Fibroblast of lung (primary cell): ENCODE measurements at regions not wholly inside any gene's neighbourhood (a gene's known extent, or its start where the extent isn't known, plus 50 kb on each side); places are given as distances from the start of the nearest gene placed in this dataset.

ENCODE experiments used
- DNase-seq, 2 donors: peaks; one replicate each; pipeline versions ENCODE4 v3.0.0 to v3.0.0-alpha.2; 2010; ENCODE audit warnings: low read depth in 2 of 2
- H2AFZ ChIP-seq: 2 replicates; pipeline ENCODE4 v1.5.1; 2012; ENCODE audit warnings: low read length, control low read depth, inconsistent platforms
- H3K27ac ChIP-seq: 2 replicates; pipeline ENCODE4 v1.5.1; 2011; ENCODE audit warnings: low read length, control low read depth; ENCODE audit not compliant: insufficient read depth
- H3K27me3 ChIP-seq: 2 replicates; pipeline ENCODE4 v1.5.1; 2011; ENCODE audit warnings: mild to moderate bottlenecking, low read length; ENCODE audit not compliant: control insufficient read depth, insufficient read depth
- H3K36me3 ChIP-seq: 2 replicates; pipeline ENCODE4 v1.5.1; 2011; ENCODE audit warnings: low read length; ENCODE audit not compliant: control insufficient read depth, insufficient read depth
- H3K4me1 ChIP-seq: 2 replicates; pipeline ENCODE4 v1.5.1; 2011; ENCODE audit warnings: low read length; ENCODE audit not compliant: control insufficient read depth, insufficient read depth; ENCODE audit errors: extremely low read depth
- H3K4me2 ChIP-seq: 2 replicates; pipeline ENCODE4 v1.5.1; 2011; ENCODE audit warnings: low read length, control low read depth; ENCODE audit not compliant: insufficient read depth; ENCODE audit errors: extremely low read depth
- H3K4me3 ChIP-seq, 4 experiments: fragments of 200-600 bp in 1 of 4; sonication (generic) in 1 of 4; replicated peaks in 1 of 4; 2 replicates each; pipeline ENCODE4 v1.5.1; 2011 to 2016; ENCODE audit warnings: low read length in 4 of 4, low read depth in 3 of 4, mild to moderate bottlenecking in 3 of 4, control low read depth in 2 of 4, inconsistent platforms in 1 of 4, mixed read lengths in 1 of 4; ENCODE audit not compliant: insufficient read depth in 1 of 4; ENCODE audit errors: control extremely low read depth in 1 of 4
- H3K79me2 ChIP-seq: 2 replicates; pipeline ENCODE4 v1.5.1; 2012; ENCODE audit warnings: mild to moderate bottlenecking, low read length, inconsistent platforms; ENCODE audit not compliant: control insufficient read depth, insufficient read depth
- H3K9ac ChIP-seq: 2 replicates; pipeline ENCODE4 v1.5.1; 2011; ENCODE audit warnings: mild to moderate bottlenecking, low read length, control low read depth; ENCODE audit not compliant: insufficient read depth
- H3K9me3 ChIP-seq: 2 replicates; pipeline ENCODE4 v1.5.1; 2012; ENCODE audit warnings: low read depth, low read length; ENCODE audit not compliant: control insufficient read depth, insufficient read depth
- H4K20me1 ChIP-seq: 2 replicates; pipeline ENCODE4 v1.5.1; 2011; ENCODE audit warnings: low read length; ENCODE audit not compliant: control insufficient read depth, insufficient read depth; ENCODE audit errors: extremely low read depth
- CTCF ChIP-seq, 2 donors: IDR thresholded peaks in 1 of 2; conservative IDR thresholded peaks in 1 of 2; 1 replicate in 1 of 2; 2 replicates in 1 of 2; pipeline ENCODE4 v1.5.1; 2011 to 2012; ENCODE audit warnings: low read length in 2 of 2, control low read depth in 1 of 2, inconsistent platforms in 1 of 2, low read depth in 1 of 2, mild to moderate bottlenecking in 1 of 2
- EZH2 ChIP-seq: IDR thresholded peaks from 2 replicates; pipeline ENCODE4 v1.5.1; 2012; ENCODE audit warnings: low read length, control low read depth, mild to moderate bottlenecking; ENCODE audit errors: missing control alignments

- no peaks in the 10 kb centered on the region for H3K27me3 ChIP-seq
- H3K79me2 ChIP-seq = no peaks in the 10 kb centered on the region
- no peak overlapping the region for H3K4me2 ChIP-seq
- no peaks in the 10 kb centered on the region for H3K9me3 ChIP-seq
- no peaks in the 10 kb centered on the region for H3K4me1 ChIP-seq
- TF ChIP-seq EZH2 (no peak), CTCF (conservative IDR thresholded peaks at IDR 0.05 in 1 of 2, IDR thresholded peaks at IDR 0.05 in 1 of 2; ENCODE audit: low read depth in 1 of 2, low read length in 2 of 2) (no peak)
- H3K27ac ChIP-seq = no peak overlapping the region
- no peaks in the 10 kb centered on the region for H4K20me1 ChIP-seq
- DNase-seq = no peak
- H3K4me3 ChIP-seq = no peak overlapping the region
- no peak overlapping the region for H2AFZ ChIP-seq
- no peak overlapping the region for H3K9ac ChIP-seq
- no peaks in the 10 kb centered on the region for H3K36me3 ChIP-seq
Observed at GRCh38 chrX:40434443-40434842, 146.3 kb upstream of the ATP6AP2 start.

- Histone ChIP-seq H2AFZ (no peak overlapping the region), H4K20me1 (no peaks in the 10 kb centered on the region), H3K9me3 (no peaks in the 10 kb centered on the region), H3K4me2 (no peak overlapping the region), H3K27me3 (no peaks in the 10 kb centered on the region), H3K4me3 (no peak overlapping the region), H3K79me2 (no peaks in the 10 kb centered on the region), H3K27ac (no peak overlapping the region), H3K4me1 (no peaks in the 10 kb centered on the region), H3K36me3 (no peaks in the 10 kb centered on the region), H3K9ac (no peak overlapping the region)
- TF ChIP-seq EZH2 (no peak), CTCF (conservative IDR thresholded peaks at IDR 0.05 in 1 of 2, IDR thresholded peaks at IDR 0.05 in 1 of 2; ENCODE audit: low read depth in 1 of 2, low read length in 2 of 2) (no peak)
- no peak for DNase-seq
Observed at GRCh38 chrX:40433160-40433559, 147.6 kb upstream of the ATP6AP2 start.

- Histone ChIP-seq H3K9me3 (no peaks in the 10 kb centered on the region), H3K4me3 (no peak overlapping the region), H3K9ac (no peak overlapping the region), H3K36me3 (no peaks in the 10 kb centered on the region), H4K20me1 (no peaks in the 10 kb centered on the region), H3K4me1 (no peaks in the 10 kb centered on the region), H3K4me2 (no peak overlapping the region), H3K27me3 (no peaks in the 10 kb centered on the region), H3K79me2 (no peaks in the 10 kb centered on the region), H2AFZ (no peak overlapping the region), H3K27ac (no peak overlapping the region)
- TF ChIP-seq EZH2 (no peak), CTCF (conservative IDR thresholded peaks at IDR 0.05 in 1 of 2, IDR thresholded peaks at IDR 0.05 in 1 of 2; ENCODE audit: low read depth in 1 of 2, low read length in 2 of 2) (no peak)
- no peak for DNase-seq
Observed at GRCh38 chrX:40424259-40424658, 156.5 kb upstream of the ATP6AP2 start.
